Duodenal mucosa (tissue), 2 donors: ENCODE measurements at regions not wholly inside any gene's neighbourhood (a gene's known extent, or its start where the extent isn't known, plus 50 kb on each side); places are given as distances from the start of the nearest gene placed in this dataset.
"Not testable (repeated sequence)": the region's sequence is repeated elsewhere in the genome, so short reads cannot be mapped to it uniquely, and the experiment has no call there.

Experiments used
- H3K27ac ChIP-seq: one replicate; pipeline ENCODE4 v1.7.0; 2013; ENCODE audit warnings: low read depth, low read length
- H3K27me3 ChIP-seq, 2 donors: one replicate each; pipeline ENCODE4 v1.7.0; 2013; ENCODE audit warnings: low read length in 2 of 2, control low read depth in 1 of 2; ENCODE audit not compliant: insufficient read depth in 2 of 2, control insufficient read depth in 1 of 2
- H3K36me3 ChIP-seq, 2 donors: one replicate each; pipeline ENCODE4 v1.7.0; 2013; ENCODE audit warnings: low read length in 2 of 2, control low read depth in 1 of 2; ENCODE audit not compliant: insufficient read depth in 2 of 2, control insufficient read depth in 1 of 2
- H3K4me1 ChIP-seq, 2 donors: one replicate each; pipeline ENCODE4 v1.7.0; 2013; ENCODE audit warnings: low read length in 2 of 2, control low read depth in 1 of 2; ENCODE audit not compliant: insufficient read depth in 2 of 2, control insufficient read depth in 1 of 2
- H3K4me3 ChIP-seq, 2 donors: one replicate each; pipeline ENCODE4 v1.7.0; 2013; ENCODE audit warnings: low read length in 2 of 2, low read depth in 1 of 2
- H3K9ac ChIP-seq, 2 donors: one replicate each; pipeline ENCODE4 v1.7.0; 2013; ENCODE audit warnings: low read length in 2 of 2, low read depth in 1 of 2
- H3K9me3 ChIP-seq, 2 donors: one replicate each; pipeline ENCODE4 v1.7.0; 2013; ENCODE audit warnings: low read length in 2 of 2, control low read depth in 1 of 2; ENCODE audit not compliant: control insufficient read depth in 1 of 2

GRCh38 chr5:152480677-152481076 is 75.6 kb upstream of the NMUR2 start:
- not testable (repeated sequence) for H3K9ac ChIP-seq, H3K27me3 ChIP-seq, H3K4me3 ChIP-seq, H3K36me3 ChIP-seq, H3K27ac ChIP-seq, H3K4me1 ChIP-seq, H3K9me3 ChIP-seq

DNA sequence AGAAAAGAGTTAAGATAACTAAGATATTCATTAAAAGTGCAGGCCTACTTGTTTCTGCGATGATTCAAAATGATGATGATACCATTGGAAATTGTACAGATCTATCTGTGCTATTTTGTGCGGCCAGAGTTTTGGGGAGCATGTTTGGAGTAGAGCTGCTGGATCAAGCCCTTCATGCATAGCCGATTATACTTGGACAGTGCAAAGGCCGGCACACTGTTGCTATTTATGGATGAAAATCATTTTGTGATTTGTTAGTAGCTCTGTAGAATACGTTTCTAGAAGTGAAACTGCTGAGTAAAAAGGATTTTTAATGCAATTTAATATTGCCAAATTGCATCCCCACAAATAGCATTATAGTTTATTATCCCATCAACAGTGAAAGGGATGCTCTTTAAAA is 82.1 kb upstream of the NMUR2 start:
- Histone ChIP-seq H3K4me1 (no peaks in the 10 kb centered on the region), H3K27me3 (no peaks in the 10 kb centered on the region), H3K9ac (no peak overlapping the region), H3K4me3 (no peak overlapping the region), H3K27ac (no peak overlapping the region), H3K9me3 (no peaks in the 10 kb centered on the region), H3K36me3 (no peaks in the 10 kb centered on the region)

GRCh38 chr5:152488869-152489268 is 83.8 kb upstream of the NMUR2 start:
- Histone ChIP-seq H3K27me3 (no peaks in the 10 kb centered on the region), H3K9ac (no peak overlapping the region), H3K27ac (no peak overlapping the region), H3K9me3 (no peaks in the 10 kb centered on the region), H3K4me1 (no peaks in the 10 kb centered on the region), H3K36me3 (no peaks in the 10 kb centered on the region), H3K4me3 (no peak overlapping the region)

GRCh38 chr5:152499814-152500535 is 94.9 kb upstream of the NMUR2 start:
- Histone ChIP-seq H3K4me3 (no peak overlapping the region), H3K4me1 (no peaks in the 10 kb centered on the region), H3K36me3 (no peaks in the 10 kb centered on the region), H3K27me3 (no peaks in the 10 kb centered on the region), H3K9ac (no peak overlapping the region), H3K9me3 (no peaks in the 10 kb centered on the region), H3K27ac (no peak overlapping the region)

DNA sequence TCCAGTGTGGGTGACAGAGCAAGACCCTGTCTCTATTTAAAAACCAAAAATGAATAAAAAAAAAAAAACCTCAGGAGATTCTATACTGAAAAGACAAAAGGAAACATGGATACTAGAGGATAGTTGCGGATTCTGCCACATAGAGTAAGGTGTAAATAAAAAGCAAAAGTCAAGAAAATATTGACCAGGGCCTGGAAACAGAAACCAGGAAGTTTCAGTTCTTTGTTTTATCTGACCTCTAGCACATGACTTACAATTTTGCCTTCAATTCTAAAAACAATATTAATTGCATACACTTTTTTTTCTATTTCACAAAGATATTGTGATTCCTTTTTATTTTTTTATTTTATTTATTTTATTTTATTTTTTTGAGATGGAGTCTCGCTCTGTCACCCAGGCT is 96.2 kb upstream of the NMUR2 start:
- Histone ChIP-seq H3K4me3 (no peak overlapping the region), H3K27me3 (no peaks in the 10 kb centered on the region), H3K9me3 (no peaks in the 10 kb centered on the region), H3K4me1 (no peaks in the 10 kb centered on the region), H3K27ac (no peak overlapping the region), H3K9ac (no peak overlapping the region), H3K36me3 (no peaks in the 10 kb centered on the region)

- no peaks in the 10 kb centered on the region for H3K9me3 ChIP-seq
- H3K4me3 ChIP-seq: no peak overlapping the region
- H3K27ac ChIP-seq: no peak overlapping the region
- H3K4me1 ChIP-seq: no peaks in the 10 kb centered on the region
- no peaks in the 10 kb centered on the region for H3K36me3 ChIP-seq
- H3K9ac ChIP-seq: no peak overlapping the region
- no peaks in the 10 kb centered on the region for H3K27me3 ChIP-seq
Observed at GRCh38 chr5:152503206-152503605, 98.1 kb upstream of the NMUR2 start.

GRCh38 chr5:152505442-152506042 is 100.5 kb upstream of the NMUR2 start:
- H3K27ac ChIP-seq: no peak overlapping the region
- no peaks in the 10 kb centered on the region for H3K4me1 ChIP-seq
- H3K4me3 ChIP-seq: no peak overlapping the region
- H3K9ac ChIP-seq: no peak overlapping the region
- no peaks in the 10 kb centered on the region for H3K9me3 ChIP-seq
- no peaks in the 10 kb centered on the region for H3K27me3 ChIP-seq
- H3K36me3 ChIP-seq: no peaks in the 10 kb centered on the region

GRCh38 chr5:152511120-152511519 is 106.0 kb upstream of the NMUR2 start:
- H3K4me1 ChIP-seq: no peaks in the 10 kb centered on the region
- H3K27ac ChIP-seq: no peak overlapping the region
- no peaks in the 10 kb centered on the region for H3K9me3 ChIP-seq
- no peak overlapping the region for H3K4me3 ChIP-seq
- H3K36me3 ChIP-seq: no peaks in the 10 kb centered on the region
- H3K27me3 ChIP-seq: no peaks in the 10 kb centered on the region
- no peak overlapping the region for H3K9ac ChIP-seq

DNA sequence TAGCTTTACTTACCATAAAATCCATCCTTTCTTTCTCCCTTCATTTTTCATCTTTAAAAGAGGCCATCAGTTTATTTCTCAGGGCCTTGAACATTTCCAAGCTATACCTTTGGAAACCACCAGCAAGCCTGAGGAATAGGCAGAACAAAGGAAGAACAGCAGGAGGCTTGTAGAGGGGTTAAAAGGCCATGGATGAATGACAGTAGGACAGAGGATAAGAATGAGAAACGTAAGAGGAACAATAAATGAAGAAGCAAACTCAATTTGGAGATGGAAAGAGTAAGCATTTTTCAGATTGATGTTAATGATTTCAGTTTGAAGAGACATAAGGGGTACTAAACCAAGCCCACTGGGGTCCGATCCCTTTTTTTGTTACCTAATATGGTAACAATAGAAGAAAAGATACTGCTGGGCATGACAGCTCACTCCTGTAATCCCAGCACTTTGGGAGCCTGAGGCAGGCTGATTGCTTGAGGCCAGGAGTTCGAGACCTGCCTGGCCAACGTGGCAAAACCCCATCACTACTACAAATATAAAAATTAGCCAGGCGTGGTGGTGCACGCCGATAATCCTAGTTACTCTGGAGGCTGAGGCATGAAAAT is 106.6 kb upstream of the NMUR2 start:
- Histone ChIP-seq H3K9me3 (no peaks in the 10 kb centered on the region), H3K27ac (no peak overlapping the region), H3K4me3 (no peak overlapping the region), H3K4me1 (no peaks in the 10 kb centered on the region), H3K36me3 (no peaks in the 10 kb centered on the region), H3K27me3 (no peaks in the 10 kb centered on the region), H3K9ac (no peak overlapping the region)

DNA sequence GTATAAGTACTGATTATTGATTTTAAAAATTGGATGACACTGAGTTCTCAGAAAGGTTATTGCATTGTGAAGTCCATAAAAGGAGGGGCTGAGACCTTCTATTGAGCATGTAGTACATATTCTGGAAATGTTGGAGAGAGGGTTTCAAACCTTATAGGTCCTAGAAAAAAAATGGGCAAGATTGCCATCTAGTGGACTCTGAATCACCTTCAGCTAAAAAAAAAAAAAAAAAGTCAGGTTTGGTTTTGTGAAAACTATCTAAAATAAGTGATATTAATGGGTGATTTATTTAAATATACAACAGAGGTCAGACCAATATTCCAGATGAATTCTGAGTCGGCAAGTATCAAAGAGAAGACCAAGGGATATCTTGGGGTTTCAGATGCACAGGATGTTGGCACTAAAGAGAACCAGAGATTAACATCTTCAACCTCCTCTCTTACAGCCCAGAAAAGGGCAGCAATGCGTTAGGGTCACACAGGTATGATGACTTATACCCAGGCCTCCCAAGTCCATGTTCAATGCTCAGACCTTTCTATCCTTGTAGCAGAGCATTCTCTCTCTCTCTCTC is 109.8 kb upstream of the NMUR2 start:
- Histone ChIP-seq H3K27ac (no peak overlapping the region), H3K27me3 (no peaks in the 10 kb centered on the region)

More for the DNA sequence above, 109.8 kb upstream of the NMUR2 start:
- no peaks in the 10 kb centered on the region for H3K4me1 ChIP-seq
- no peaks in the 10 kb centered on the region for H3K9me3 ChIP-seq
- no peaks in the 10 kb centered on the region for H3K36me3 ChIP-seq
- no peak overlapping the region for H3K4me3 ChIP-seq
- no peak overlapping the region for H3K9ac ChIP-seq
